IPS-NIHi7 (cell line): ENCODE measurements at regions not wholly inside any gene's neighbourhood (a gene's known extent, or its start where the extent isn't known, plus 50 kb on each side); places are given as distances from the start of the nearest gene placed in this dataset.

Source experiments
- DNase-seq: peaks from one replicate; pipeline ENCODE4 v3.0.0; 2012; ENCODE audit warnings: mixed read lengths; ENCODE audit errors: extremely low spot score

- no peak for DNase-seq
Measured at GRCh38 chr9:96183751-96184150, 118.2 kb downstream of the HSD17B3 start.

GRCh38 chr9:96178153-96178552, 123.8 kb downstream of the HSD17B3 start:
- no peak for DNase-seq

- no peak for DNase-seq
Measured at GRCh38 chr9:96177719-96178028, 124.3 kb downstream of the HSD17B3 start.

- peak; percentile 54 for DNase-seq
Measured at GRCh38 chr9:96177005-96177718, 124.8 kb downstream of the HSD17B3 start.

- no peak for DNase-seq
Measured at GRCh38 chr9:96175796-96176195, 126.2 kb downstream of the HSD17B3 start.

GRCh38 chr9:96175001-96175400, 127.0 kb downstream of the HSD17B3 start:
- DNase-seq, result no peak

GRCh38 chr9:96174371-96174770, 127.6 kb downstream of the HSD17B3 start:
- DNase-seq, result no peak

GRCh38 chr9:96173640-96174039, 128.3 kb downstream of the HSD17B3 start:
- no peak for DNase-seq

- no peak for DNase-seq
Measured at GRCh38 chr9:96172797-96173196, 129.2 kb downstream of the HSD17B3 start.

- DNase-seq, result no peak
Measured at GRCh38 chr9:96171728-96172127, 130.2 kb downstream of the HSD17B3 start.

GRCh38 chr9:96169901-96170300, 132.1 kb downstream of the HSD17B3 start:
- no peak for DNase-seq

- peak; percentile 84 for DNase-seq
Measured at GRCh38 chr9:96169484-96169883, 132.5 kb downstream of the HSD17B3 start.

GRCh38 chr9:96168882-96169281, 133.1 kb downstream of the HSD17B3 start:
- DNase-seq, result no peak

- no peak for DNase-seq
Measured at GRCh38 chr9:96167011-96167410, 135.0 kb downstream of the HSD17B3 start.

GRCh38 chr9:96164268-96164683, 137.7 kb downstream of the HSD17B3 start:
- DNase-seq, result no peak

- DNase-seq, result no peak
Measured at GRCh38 chr9:96163712-96164111, 138.3 kb downstream of the HSD17B3 start.

- DNase-seq, result no peak
Measured at GRCh38 chr9:96163161-96163560, 138.8 kb downstream of the HSD17B3 start.

- no peak for DNase-seq
Measured at GRCh38 chr9:96161819-96162218, 140.2 kb downstream of the HSD17B3 start.

- DNase-seq, result no peak
Measured at GRCh38 chr9:96160866-96161265, 141.1 kb downstream of the HSD17B3 start.

GRCh38 chr9:96160168-96160567, 141.8 kb downstream of the HSD17B3 start:
- no peak for DNase-seq

- no peak for DNase-seq
Measured at GRCh38 chr9:96159596-96159995, 142.4 kb downstream of the HSD17B3 start.

GRCh38 chr9:96158909-96159575, 142.9 kb downstream of the HSD17B3 start:
- DNase-seq, result no peak

- no peak for DNase-seq
Measured at GRCh38 chr9:96158147-96158546, 143.8 kb downstream of the HSD17B3 start.

GRCh38 chr9:96157675-96158074, 144.3 kb downstream of the HSD17B3 start:
- no peak for DNase-seq
